Neural cell (in vitro differentiated cells): ENCODE measurements at regions not wholly inside any gene's neighbourhood (a gene's known extent, or its start where the extent isn't known, plus 50 kb on each side); places are given as distances from the start of the nearest gene placed in this dataset.

ENCODE experiments used
- H2AFZ ChIP-seq: fragments of 200-600, 300-800 bp; sonication (generic), shearing (Covaris generic); 2 replicates; pipeline ENCODE4 v1.6.0; 2014; ENCODE audit warnings: low read depth, mild to moderate bottlenecking, antibody characterized with exemption, low read length, moderate library complexity
- H3F3A ChIP-seq: fragments of 200-600 bp; shearing (Covaris generic); 2 replicates; pipeline ENCODE4 v1.6.1; 2016; ENCODE audit warnings: mild to moderate bottlenecking, moderate library complexity, mixed read lengths, antibody characterized with exemption, low read length; ENCODE audit not compliant: insufficient read depth, poor library complexity, severe bottlenecking
- H3K27ac ChIP-seq: fragments of 200-600, 300-800 bp; sonication (generic), shearing (Covaris generic); 2 replicates; pipeline ENCODE4 v1.5.1; 2014; ENCODE audit warnings: mild to moderate bottlenecking, low read length, moderate library complexity
- H3K27me3 ChIP-seq: fragments of 300-800, 200-600 bp; sonication (generic), shearing (Covaris generic); 2 replicates; pipeline ENCODE4 v1.6.0; 2014; ENCODE audit warnings: mild to moderate bottlenecking, low read depth, low read length, moderate library complexity; ENCODE audit not compliant: insufficient read depth
- H3K36me3 ChIP-seq: fragments of 300-800, 200-600 bp; sonication (generic), shearing (Covaris generic); 2 replicates; pipeline ENCODE4 v1.5.1; 2014; ENCODE audit warnings: mild to moderate bottlenecking, antibody characterized with exemption, low read length, moderate library complexity; ENCODE audit not compliant: insufficient read depth
- H3K4me2 ChIP-seq: fragments of 300-800, 200-600 bp; sonication (generic), shearing (Covaris generic); 2 replicates; pipeline ENCODE4 v1.6.0; 2014; ENCODE audit warnings: mild to moderate bottlenecking, low read length
- H3K4me3 ChIP-seq: fragments of 300-800, 200-600 bp; sonication (generic), shearing (Covaris generic); 2 replicates; pipeline ENCODE4 v1.5.1; 2014; ENCODE audit warnings: mild to moderate bottlenecking, low read length, moderate library complexity
- H3K79me2 ChIP-seq: fragments of 200-600 bp; shearing (Covaris generic); replicated peaks from 2 replicates; pipeline ENCODE4 v1.6.0; 2014; ENCODE audit warnings: mild to moderate bottlenecking, low read length, moderate library complexity; ENCODE audit not compliant: insufficient read depth
- H3K9ac ChIP-seq: fragments of 300-800, 200-600 bp; sonication (generic), shearing (Covaris generic); 2 replicates; pipeline ENCODE4 v1.6.1; 2016; ENCODE audit warnings: mild to moderate bottlenecking, low read length, mixed read lengths
- H3K9me2 ChIP-seq: fragments of 200-600 bp; shearing (Covaris generic); 2 replicates; pipeline ENCODE4 v1.6.1; 2016; ENCODE audit warnings: mild to moderate bottlenecking, low read length, mixed read lengths; ENCODE audit not compliant: insufficient read depth
- H3K9me3 ChIP-seq: fragments of 200-600, 300-800 bp; sonication (generic), shearing (Covaris generic); 2 replicates; pipeline ENCODE4 v1.6.1; 2016; ENCODE audit warnings: mild to moderate bottlenecking, mixed run types, low read length, moderate library complexity, mixed read lengths
- H4K20me1 ChIP-seq: fragments of 200-600 bp; shearing (Covaris generic); 2 replicates; pipeline ENCODE4 v1.6.1; 2016; ENCODE audit warnings: mild to moderate bottlenecking, mixed run types; ENCODE audit not compliant: insufficient read depth
- EP300 ChIP-seq: fragments of 450-650 bp; conservative IDR thresholded peaks from 2 replicates; pipeline ENCODE4 v1.6.1; 2014; ENCODE audit warnings: antibody characterized with exemption, mild to moderate bottlenecking, moderate library complexity; ENCODE audit not compliant: poor library complexity, severe bottlenecking
- EZH2 ChIP-seq: fragments of 200-600, 300-800 bp; shearing (Covaris generic), sonication (generic); IDR thresholded peaks from 2 replicates; pipeline ENCODE4 v1.6.1; 2014; ENCODE audit warnings: antibody characterized with exemption, low read length, borderline replicate concordance, mild to moderate bottlenecking; ENCODE audit not compliant: insufficient read depth, poor library complexity, severe bottlenecking
- MXI1 ChIP-seq: fragments of 450-650 bp; conservative IDR thresholded peaks from 2 replicates; pipeline ENCODE4 v1.6.1; 2014; ENCODE audit warnings: antibody characterized with exemption, mild to moderate bottlenecking; ENCODE audit not compliant: poor library complexity, severe bottlenecking
- POLR2AphosphoS5 ChIP-seq: IDR thresholded peaks from 2 replicates; pipeline ENCODE4 v1.6.1; 2012
- RAD21 ChIP-seq: fragments of 450-650 bp; conservative IDR thresholded peaks from 2 replicates; pipeline ENCODE4 v1.6.1; 2014; ENCODE audit warnings: antibody characterized with exemption, mild to moderate bottlenecking, moderate library complexity
- SMC3 ChIP-seq: fragments of 450-650 bp; conservative IDR thresholded peaks from 2 replicates; pipeline ENCODE4 v1.6.1; 2014; ENCODE audit warnings: antibody characterized with exemption, mild to moderate bottlenecking, moderate library complexity; ENCODE audit not compliant: poor library complexity
- TAF1 ChIP-seq: IDR thresholded peaks from 2 replicates; pipeline ENCODE4 v1.6.1; 2012; ENCODE audit warnings: low read depth
- TF ChIP-seq, protein P1 (sequence below): IDR thresholded peaks from 2 replicates; pipeline ENCODE4 v1.6.1; 2012; ENCODE audit warnings: borderline replicate concordance
- TF ChIP-seq, protein P2 (sequence below): fragments of 450-650 bp; IDR thresholded peaks from 2 replicates; pipeline ENCODE4 v1.5.1; 2014; ENCODE audit warnings: antibody characterized with exemption, mild to moderate bottlenecking, moderate library complexity; ENCODE audit not compliant: poor library complexity, severe bottlenecking

DNA sequence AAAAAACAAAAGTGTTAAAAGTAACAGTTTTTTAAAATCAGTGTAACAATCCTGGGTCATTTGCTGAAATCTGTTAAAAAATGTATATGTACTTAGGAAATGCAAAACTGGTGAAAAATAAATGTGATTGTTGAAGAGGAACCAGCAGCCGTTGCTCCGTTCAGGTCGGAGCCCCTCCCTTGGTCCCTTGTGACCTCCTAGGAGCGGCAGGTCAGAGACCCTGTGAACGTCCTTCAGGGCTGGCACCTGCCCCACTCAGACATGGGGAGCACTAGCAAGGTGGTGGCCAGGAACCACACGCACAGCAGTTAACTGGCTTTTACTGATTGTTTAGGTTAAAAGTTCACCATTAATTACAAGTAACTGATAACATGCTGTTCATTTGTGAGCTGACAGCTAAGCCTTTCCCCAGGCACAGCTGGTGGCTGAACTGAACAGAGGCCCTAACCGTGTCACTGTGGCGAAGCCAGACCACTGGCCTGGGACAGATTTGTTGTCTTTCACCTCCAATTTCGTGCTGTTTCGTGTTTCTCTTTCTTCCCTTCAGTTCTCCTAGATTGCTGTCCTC lies 159.2 kb upstream of the ALKAL2 start:
- Histone ChIP-seq H3K4me2 (no peak overlapping the region), H3F3A (no peaks in the 10 kb centered on the region), H4K20me1 (no peaks in the 10 kb centered on the region), H3K27me3 (no peaks in the 10 kb centered on the region), H3K27ac (no peak overlapping the region), H3K4me3 (no peak overlapping the region), H2AFZ (no peak overlapping the region), H3K79me2 (no peaks in the 10 kb centered on the region), H3K9me3 (no peaks in the 10 kb centered on the region), H3K9me2 (no peaks in the 10 kb centered on the region), H3K9ac (no peak overlapping the region), H3K36me3 (no peaks in the 10 kb centered on the region)
- TF ChIP-seq SMC3 (no peak), MXI1 (no peak), TAF1 (no peak), POLR2AphosphoS5 (no peak), EZH2 (no peak), EP300 (no peak), RAD21 (no peak)
- TF ChIP-seq, protein P1, sequence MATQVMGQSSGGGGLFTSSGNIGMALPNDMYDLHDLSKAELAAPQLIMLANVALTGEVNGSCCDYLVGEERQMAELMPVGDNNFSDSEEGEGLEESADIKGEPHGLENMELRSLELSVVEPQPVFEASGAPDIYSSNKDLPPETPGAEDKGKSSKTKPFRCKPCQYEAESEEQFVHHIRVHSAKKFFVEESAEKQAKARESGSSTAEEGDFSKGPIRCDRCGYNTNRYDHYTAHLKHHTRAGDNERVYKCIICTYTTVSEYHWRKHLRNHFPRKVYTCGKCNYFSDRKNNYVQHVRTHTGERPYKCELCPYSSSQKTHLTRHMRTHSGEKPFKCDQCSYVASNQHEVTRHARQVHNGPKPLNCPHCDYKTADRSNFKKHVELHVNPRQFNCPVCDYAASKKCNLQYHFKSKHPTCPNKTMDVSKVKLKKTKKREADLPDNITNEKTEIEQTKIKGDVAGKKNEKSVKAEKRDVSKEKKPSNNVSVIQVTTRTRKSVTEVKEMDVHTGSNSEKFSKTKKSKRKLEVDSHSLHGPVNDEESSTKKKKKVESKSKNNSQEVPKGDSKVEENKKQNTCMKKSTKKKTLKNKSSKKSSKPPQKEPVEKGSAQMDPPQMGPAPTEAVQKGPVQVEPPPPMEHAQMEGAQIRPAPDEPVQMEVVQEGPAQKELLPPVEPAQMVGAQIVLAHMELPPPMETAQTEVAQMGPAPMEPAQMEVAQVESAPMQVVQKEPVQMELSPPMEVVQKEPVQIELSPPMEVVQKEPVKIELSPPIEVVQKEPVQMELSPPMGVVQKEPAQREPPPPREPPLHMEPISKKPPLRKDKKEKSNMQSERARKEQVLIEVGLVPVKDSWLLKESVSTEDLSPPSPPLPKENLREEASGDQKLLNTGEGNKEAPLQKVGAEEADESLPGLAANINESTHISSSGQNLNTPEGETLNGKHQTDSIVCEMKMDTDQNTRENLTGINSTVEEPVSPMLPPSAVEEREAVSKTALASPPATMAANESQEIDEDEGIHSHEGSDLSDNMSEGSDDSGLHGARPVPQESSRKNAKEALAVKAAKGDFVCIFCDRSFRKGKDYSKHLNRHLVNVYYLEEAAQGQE, result no peak
- TF ChIP-seq, protein P2, sequence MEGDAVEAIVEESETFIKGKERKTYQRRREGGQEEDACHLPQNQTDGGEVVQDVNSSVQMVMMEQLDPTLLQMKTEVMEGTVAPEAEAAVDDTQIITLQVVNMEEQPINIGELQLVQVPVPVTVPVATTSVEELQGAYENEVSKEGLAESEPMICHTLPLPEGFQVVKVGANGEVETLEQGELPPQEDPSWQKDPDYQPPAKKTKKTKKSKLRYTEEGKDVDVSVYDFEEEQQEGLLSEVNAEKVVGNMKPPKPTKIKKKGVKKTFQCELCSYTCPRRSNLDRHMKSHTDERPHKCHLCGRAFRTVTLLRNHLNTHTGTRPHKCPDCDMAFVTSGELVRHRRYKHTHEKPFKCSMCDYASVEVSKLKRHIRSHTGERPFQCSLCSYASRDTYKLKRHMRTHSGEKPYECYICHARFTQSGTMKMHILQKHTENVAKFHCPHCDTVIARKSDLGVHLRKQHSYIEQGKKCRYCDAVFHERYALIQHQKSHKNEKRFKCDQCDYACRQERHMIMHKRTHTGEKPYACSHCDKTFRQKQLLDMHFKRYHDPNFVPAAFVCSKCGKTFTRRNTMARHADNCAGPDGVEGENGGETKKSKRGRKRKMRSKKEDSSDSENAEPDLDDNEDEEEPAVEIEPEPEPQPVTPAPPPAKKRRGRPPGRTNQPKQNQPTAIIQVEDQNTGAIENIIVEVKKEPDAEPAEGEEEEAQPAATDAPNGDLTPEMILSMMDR, result no peak

DNA sequence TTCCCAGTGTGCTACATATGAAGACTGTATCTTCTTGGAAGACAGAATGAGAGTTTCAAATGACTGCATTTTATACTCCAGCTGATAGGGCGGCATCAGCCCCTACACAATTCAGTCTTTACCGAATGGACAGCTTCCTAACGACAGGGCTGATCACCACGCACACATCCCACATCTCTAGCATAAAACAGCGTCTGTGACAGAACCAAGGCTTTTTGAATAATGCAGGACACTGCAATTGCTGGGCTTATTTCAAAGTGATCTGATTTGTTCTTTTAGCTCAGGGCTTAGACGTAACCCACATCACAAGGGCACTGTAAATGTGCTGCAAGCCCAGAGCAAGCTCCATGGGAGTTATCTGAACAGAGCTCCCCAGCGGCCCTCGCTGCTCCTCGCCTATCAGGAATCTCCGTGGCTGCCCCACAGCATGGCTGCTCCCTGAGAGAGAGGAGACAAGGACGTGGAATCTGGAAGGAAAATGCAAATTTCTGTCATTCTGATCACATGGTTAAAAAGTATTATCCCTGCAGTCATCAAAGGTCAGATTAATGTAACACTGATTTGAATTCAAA lies 158.5 kb upstream of the ALKAL2 start:
- Histone ChIP-seq H2AFZ (no peak overlapping the region), H3K36me3 (no peaks in the 10 kb centered on the region), H3K9me3 (no peaks in the 10 kb centered on the region), H3K9me2 (no peaks in the 10 kb centered on the region), H3K79me2 (no peaks in the 10 kb centered on the region), H3K9ac (no peak overlapping the region), H4K20me1 (no peaks in the 10 kb centered on the region), H3K4me3 (peak overlapping the region; percentile 2), H3K27ac (no peak overlapping the region), H3K27me3 (no peaks in the 10 kb centered on the region), H3F3A (no peaks in the 10 kb centered on the region), H3K4me2 (no peak overlapping the region)
- TF ChIP-seq, protein P1, result no peak
- TF ChIP-seq, protein P2, result peak; percentile 20
- TF ChIP-seq POLR2AphosphoS5, result no peak
- TF ChIP-seq EP300, result no peak
